HFFc6 (cell line): ENCODE measurements at regions not wholly inside any gene's neighbourhood (a gene's known extent, or its start where the extent isn't known, plus 50 kb on each side); places are given as distances from the start of the nearest gene placed in this dataset.

Experiments
- DNase-seq: peaks from one replicate; pipeline ENCODE4 v3.0.0-alpha.2; 2018
- H3K27ac Mint-ChIP-seq: 2 replicates; pipeline ENCODE4 v1.8.0; 2020; ENCODE audit warnings: mild to moderate bottlenecking, mixed read lengths
- H3K27me3 Mint-ChIP-seq: 2 replicates; pipeline ENCODE4 v1.8.0; 2021; ENCODE audit warnings: mild to moderate bottlenecking, moderate library complexity, mixed read lengths; ENCODE audit not compliant: insufficient read depth
- H3K36me3 Mint-ChIP-seq: 2 replicates; pipeline ENCODE4 v1.8.0; 2021; ENCODE audit warnings: low read depth, mixed read lengths
- H3K4me1 Mint-ChIP-seq: 2 replicates; pipeline ENCODE4 v1.8.0; 2020; ENCODE audit warnings: low read depth, mixed read lengths
- H3K4me3 Mint-ChIP-seq: 2 replicates; pipeline ENCODE4 v1.8.0; 2020; ENCODE audit warnings: mild to moderate bottlenecking, moderate library complexity, mixed read lengths
- H3K9me3 Mint-ChIP-seq: 2 replicates; pipeline ENCODE4 v1.8.0; 2020; ENCODE audit warnings: mild to moderate bottlenecking, mixed read lengths
- CTCF ChIP-seq: fragments of 200-600 bp; sonication (generic); IDR thresholded peaks from 2 replicates; pipeline ENCODE4 v1.5.0; 2021; ENCODE audit warnings: antibody characterized with exemption, mild to moderate bottlenecking

DNA sequence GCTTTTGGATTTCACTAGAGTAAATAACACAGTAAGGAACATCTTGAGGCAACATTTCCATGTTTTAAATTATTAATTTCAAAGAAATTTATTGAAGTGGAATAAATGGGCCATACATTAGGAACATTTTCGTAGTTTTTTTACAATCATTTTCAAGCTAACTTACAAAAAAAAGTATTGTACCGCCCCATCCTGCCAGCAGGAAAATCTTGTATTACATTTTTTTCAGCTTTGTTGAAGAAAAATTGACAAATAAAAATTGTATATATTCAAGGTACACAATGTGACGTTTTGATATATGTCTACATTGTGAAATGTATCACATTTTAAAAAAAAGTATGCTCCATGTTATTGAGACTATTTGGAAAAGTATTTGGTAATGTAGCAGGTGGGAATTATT, 1001.9 kb upstream of the NR2F2 start:
- peak; percentile 18; the same call in 1 of the 2 replicates for TF ChIP-seq CTCF
- DNase-seq, result no peak
- Mint-ChIP-seq H3K27me3 (peaks cover 13% of the 10 kb centered on the region; the same call in 1 of the 2 replicates), H3K9me3 (no peaks in the 10 kb centered on the region), H3K27ac (no peak overlapping the region), H3K36me3 (no peaks in the 10 kb centered on the region), H3K4me3 (no peak overlapping the region), H3K4me1 (peaks cover 5% of the 10 kb centered on the region; the same call in 1 of the 2 replicates)

- H3K4me3 Mint-ChIP-seq, result no peak overlapping the region
- no peaks in the 10 kb centered on the region for H3K9me3 Mint-ChIP-seq
- H3K4me1 Mint-ChIP-seq, result peaks cover 5% of the 10 kb centered on the region; the same call in 1 of the 2 replicates
- no peak for TF ChIP-seq CTCF
- peaks cover 13% of the 10 kb centered on the region; the same call in 1 of the 2 replicates for H3K27me3 Mint-ChIP-seq
- H3K27ac Mint-ChIP-seq, result no peak overlapping the region
- H3K36me3 Mint-ChIP-seq, result no peaks in the 10 kb centered on the region
- no peak for DNase-seq
Observed at GRCh38 chr15:95329362-95329761, 1001.1 kb upstream of the NR2F2 start.

DNA sequence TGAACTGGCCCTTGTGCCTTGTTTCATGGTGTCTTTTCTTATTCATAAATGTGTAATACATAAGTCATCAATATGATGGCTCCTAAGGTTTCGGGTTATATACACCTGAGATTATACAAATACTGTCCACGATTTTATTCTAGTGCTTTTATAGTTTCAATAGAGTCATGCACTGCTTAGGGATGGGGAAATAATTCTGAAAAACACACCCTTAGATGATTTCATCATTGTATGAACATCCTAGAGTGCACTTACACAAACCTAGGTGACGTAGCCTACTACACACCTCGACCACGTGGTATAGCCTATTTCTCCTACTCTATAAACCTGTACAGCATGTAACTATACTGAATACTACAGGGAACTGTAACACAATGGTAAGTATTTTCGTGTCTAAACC, 988.8 kb upstream of the NR2F2 start:
- H3K27me3 Mint-ChIP-seq, result no peaks in the 10 kb centered on the region
- no peak for DNase-seq
- no peak overlapping the region for H3K4me3 Mint-ChIP-seq
- TF ChIP-seq CTCF, result no peak
- no peaks in the 10 kb centered on the region for H3K36me3 Mint-ChIP-seq
- no peaks in the 10 kb centered on the region for H3K9me3 Mint-ChIP-seq
- H3K4me1 Mint-ChIP-seq, result no peaks in the 10 kb centered on the region
- no peak overlapping the region for H3K27ac Mint-ChIP-seq

DNA sequence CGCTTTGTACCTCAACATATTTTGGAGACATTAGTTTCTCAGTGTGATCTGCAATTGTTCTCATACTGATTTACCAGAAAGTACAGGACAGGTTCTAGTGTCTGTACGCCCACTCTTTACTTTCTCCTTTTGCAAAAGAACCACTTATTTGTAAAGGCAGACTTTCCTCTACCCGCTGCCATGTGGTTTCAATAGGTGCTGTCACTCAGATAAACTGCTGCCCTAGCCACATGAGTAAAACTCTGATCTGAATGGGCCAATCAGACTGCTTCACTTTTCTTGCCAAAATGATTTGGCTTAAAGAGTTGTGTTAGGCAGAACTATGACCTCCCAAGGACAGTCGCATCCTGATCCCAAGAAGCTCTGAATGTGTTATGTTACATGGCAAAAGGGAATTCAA, 984.6 kb upstream of the NR2F2 start:
- Mint-ChIP-seq H3K9me3 (no peaks in the 10 kb centered on the region), H3K4me3 (no peak overlapping the region), H3K27me3 (peaks cover 4% of the 10 kb centered on the region), H3K27ac (no peak overlapping the region), H3K36me3 (no peaks in the 10 kb centered on the region), H3K4me1 (no peaks in the 10 kb centered on the region)
- no peak for TF ChIP-seq CTCF
- no peak for DNase-seq

GRCh38 chr15:95346721-95347475, 983.6 kb upstream of the NR2F2 start:
- no peaks in the 10 kb centered on the region for H3K4me1 Mint-ChIP-seq
- H3K27me3 Mint-ChIP-seq, result peaks cover 5% of the 10 kb centered on the region
- no peaks in the 10 kb centered on the region for H3K36me3 Mint-ChIP-seq
- no peak for DNase-seq
- no peak overlapping the region for H3K27ac Mint-ChIP-seq
- TF ChIP-seq CTCF, result no peak
- H3K9me3 Mint-ChIP-seq, result no peaks in the 10 kb centered on the region
- no peak overlapping the region for H3K4me3 Mint-ChIP-seq
